ENCODE measurements at regions not wholly inside any gene's neighbourhood (a gene's known extent, or its start where the extent isn't known, plus 50 kb on each side); places are given as distances from the start of the nearest gene placed in this dataset.

GRCh38 chr2:128540670-128541069 lies 222.0 kb upstream of the HS6ST1 start:
- no peak for TF ChIP-seq EZH2phosphoT487 (IDR thresholded peaks at IDR 0.05; ENCODE audit: low read length)
- TF ChIP-seq EZH2 (optimal IDR thresholded peaks at IDR 0.05; ENCODE audit: low read depth, low read length): no peak
- no peak for TF ChIP-seq CTCF (IDR thresholded peaks at IDR 0.05; ENCODE audit: low read length)
